ENCODE measurements at regions not wholly inside any gene's neighbourhood (a gene's known extent, or its start where the extent isn't known, plus 50 kb on each side); places are given as distances from the start of the nearest gene placed in this dataset.

GRCh38 chr14:24695265-24696241, 61.6 kb upstream of the GZMB start:
- DNase-seq (ENCODE audit: low read depth, low spot score) = no peak
- in situ Hi-C loops (cut with HindIII; ENCODE audit: low sequenced_read_pairs) = no loop called here
- TF ChIP-seq CTCF (IDR thresholded peaks at IDR 0.05; ENCODE audit: low read depth, low read length) = no peak
- H3K4me3 ChIP-seq (ENCODE audit: low read depth, low read length) = no peak overlapping the region

- TF ChIP-seq CTCF (IDR thresholded peaks at IDR 0.05; ENCODE audit: low read depth, low read length) = no peak
- in situ Hi-C loops (cut with HindIII; ENCODE audit: low sequenced_read_pairs) = no loop called here
- no peak overlapping the region for H3K4me3 ChIP-seq (ENCODE audit: low read depth, low read length)
- no peak for DNase-seq (ENCODE audit: low read depth, low spot score)
These were observed 60.7 kb upstream of the GZMB start for GRCh38 chr14:24694680-24695079.

- in situ Hi-C loops (cut with HindIII; ENCODE audit: low sequenced_read_pairs) = no loop called here
- H3K4me3 ChIP-seq (ENCODE audit: low read depth, low read length) = no peak overlapping the region
- DNase-seq (ENCODE audit: low read depth, low spot score) = no peak
- TF ChIP-seq CTCF (IDR thresholded peaks at IDR 0.05; ENCODE audit: low read depth, low read length) = no peak
These were observed 60.0 kb upstream of the GZMB start for GRCh38 chr14:24693983-24694382.

- in situ Hi-C loops (cut with HindIII; ENCODE audit: low sequenced_read_pairs) = no loop called here
- no peak overlapping the region for H3K4me3 ChIP-seq (ENCODE audit: low read depth, low read length)
- no peak for TF ChIP-seq CTCF (IDR thresholded peaks at IDR 0.05; ENCODE audit: low read depth, low read length)
- DNase-seq (ENCODE audit: low read depth, low spot score) = no peak
These were observed 59.4 kb upstream of the GZMB start for GRCh38 chr14:24693353-24693737.

GRCh38 chr14:24692382-24693352, 58.7 kb upstream of the GZMB start:
- no peak overlapping the region for H3K4me3 ChIP-seq (ENCODE audit: low read depth, low read length)
- no peak for DNase-seq (ENCODE audit: low read depth, low spot score)
- TF ChIP-seq CTCF (IDR thresholded peaks at IDR 0.05; ENCODE audit: low read depth, low read length) = no peak
- in situ Hi-C loops (cut with HindIII; ENCODE audit: low sequenced_read_pairs) = no loop called here

- no peak for DNase-seq (ENCODE audit: low read depth, low spot score)
- TF ChIP-seq CTCF (IDR thresholded peaks at IDR 0.05; ENCODE audit: low read depth, low read length) = no peak
- in situ Hi-C loops (cut with HindIII; ENCODE audit: low sequenced_read_pairs) = no loop called here
- no peak overlapping the region for H3K4me3 ChIP-seq (ENCODE audit: low read depth, low read length)
These were observed 56.5 kb upstream of the GZMB start for GRCh38 chr14:24690492-24690891.

Data from astrocyte of the spinal cord (primary cell).